GM12874 (cell line): ENCODE measurements at regions not wholly inside any gene's neighbourhood (a gene's known extent, or its start where the extent isn't known, plus 50 kb on each side); places are given as distances from the start of the nearest gene placed in this dataset.

Experiments used
- TF ChIP-seq, protein P1 (sequence below): IDR thresholded peaks from 2 replicates; pipeline ENCODE4 v1.5.1; 2011; ENCODE audit warnings: low read depth, mild to moderate bottlenecking, control low read depth, low read length, moderate library complexity; ENCODE audit not compliant: insufficient read depth

DNA sequence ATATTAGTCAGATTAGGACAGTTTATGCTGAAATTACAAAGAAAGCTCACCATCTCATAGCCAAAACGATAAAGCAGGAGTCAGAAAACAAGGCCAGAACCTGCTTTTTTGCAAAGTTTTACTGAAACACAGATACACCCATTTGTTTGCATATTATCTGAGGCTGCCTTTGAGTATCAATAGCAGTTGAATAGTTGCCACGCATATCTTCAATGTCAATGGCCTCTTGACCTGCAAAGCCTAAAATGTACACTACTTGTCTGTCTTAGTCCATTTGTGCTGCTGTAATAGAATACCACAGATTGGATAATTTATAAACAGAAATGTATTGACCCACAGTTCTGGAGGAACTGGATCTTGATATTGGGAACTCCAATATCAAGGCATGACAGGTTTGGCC, 94.1 kb upstream of the NT5E start:
- TF ChIP-seq, protein P1, sequence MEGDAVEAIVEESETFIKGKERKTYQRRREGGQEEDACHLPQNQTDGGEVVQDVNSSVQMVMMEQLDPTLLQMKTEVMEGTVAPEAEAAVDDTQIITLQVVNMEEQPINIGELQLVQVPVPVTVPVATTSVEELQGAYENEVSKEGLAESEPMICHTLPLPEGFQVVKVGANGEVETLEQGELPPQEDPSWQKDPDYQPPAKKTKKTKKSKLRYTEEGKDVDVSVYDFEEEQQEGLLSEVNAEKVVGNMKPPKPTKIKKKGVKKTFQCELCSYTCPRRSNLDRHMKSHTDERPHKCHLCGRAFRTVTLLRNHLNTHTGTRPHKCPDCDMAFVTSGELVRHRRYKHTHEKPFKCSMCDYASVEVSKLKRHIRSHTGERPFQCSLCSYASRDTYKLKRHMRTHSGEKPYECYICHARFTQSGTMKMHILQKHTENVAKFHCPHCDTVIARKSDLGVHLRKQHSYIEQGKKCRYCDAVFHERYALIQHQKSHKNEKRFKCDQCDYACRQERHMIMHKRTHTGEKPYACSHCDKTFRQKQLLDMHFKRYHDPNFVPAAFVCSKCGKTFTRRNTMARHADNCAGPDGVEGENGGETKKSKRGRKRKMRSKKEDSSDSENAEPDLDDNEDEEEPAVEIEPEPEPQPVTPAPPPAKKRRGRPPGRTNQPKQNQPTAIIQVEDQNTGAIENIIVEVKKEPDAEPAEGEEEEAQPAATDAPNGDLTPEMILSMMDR: no peak

- TF ChIP-seq, protein P1: peak; percentile 88
Observed at GRCh38 chr6:85354761-85355618, 94.9 kb upstream of the NT5E start.

- TF ChIP-seq, protein P1: no peak
Observed at GRCh38 chr6:85353012-85353411, 96.9 kb upstream of the NT5E start.

GRCh38 chr6:85348643-85349042, 101.2 kb upstream of the NT5E start:
- TF ChIP-seq, protein P1: no peak

- TF ChIP-seq, protein P1: no peak
Observed at GRCh38 chr6:85347812-85348211, 102.1 kb upstream of the NT5E start.

GRCh38 chr6:85346196-85346595, 103.7 kb upstream of the NT5E start:
- TF ChIP-seq, protein P1: no peak

DNA sequence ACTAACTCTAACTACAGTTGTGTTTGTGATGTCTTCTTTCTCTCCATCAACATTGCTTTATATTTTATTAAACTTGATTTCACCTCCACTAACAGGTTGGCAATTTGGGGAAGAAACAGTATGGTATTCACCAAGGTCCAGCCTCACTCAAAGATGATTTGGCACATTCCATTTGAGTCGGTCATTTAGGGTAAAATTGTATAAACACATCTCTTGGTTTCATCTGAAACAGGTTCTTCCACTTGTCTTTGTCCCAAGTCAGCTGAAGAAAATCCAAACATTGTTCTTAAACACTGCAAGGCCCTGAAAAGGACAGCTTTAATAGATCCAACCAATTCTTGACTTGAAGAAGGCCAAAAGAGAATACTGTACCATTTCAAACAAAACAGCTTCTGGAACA, 104.9 kb upstream of the NT5E start:
- TF ChIP-seq, protein P1: no peak
